ENCODE measurements at regions not wholly inside any gene's neighbourhood (a gene's known extent, or its start where the extent isn't known, plus 50 kb on each side); places are given as distances from the start of the nearest gene placed in this dataset.
"Not testable (repeated sequence)": the region's sequence is repeated elsewhere in the genome, so short reads cannot be mapped to it uniquely, and the experiment has no call there.

GRCh38 chr2:138395565-138396306, 105.8 kb upstream of the SPOPL start:
- Mint-ChIP-seq H3K9me3 (peaks cover 3 to 24% of the 10 kb centered on the region in 2 donors), H3K27ac (no peak overlapping the region), H3K27me3 (peaks cover 0 to 5% of the 10 kb centered on the region in 2 donors), H3K4me1 (ENCODE audit: low read depth in 2 of 2) (no peaks in the 10 kb centered on the region), H3K36me3 (ENCODE audit: insufficient read depth) (no peaks in the 10 kb centered on the region), H3K4me3 (no peak overlapping the region)
- ATAC-seq (replicated peaks), result no peak
- no peak for DNase-seq

- H3K36me3 Mint-ChIP-seq (ENCODE audit: insufficient read depth), result no peaks in the 10 kb centered on the region
- H3K9me3 Mint-ChIP-seq, result peaks cover 1 to 35% of the 10 kb centered on the region in 2 donors
- ATAC-seq (replicated peaks), result no peak
- H3K27ac Mint-ChIP-seq, result no peak overlapping the region
- H3K4me3 Mint-ChIP-seq, result no peak overlapping the region
- no peak for DNase-seq
- H3K4me1 Mint-ChIP-seq (ENCODE audit: low read depth in 2 of 2), result no peaks in the 10 kb centered on the region
- peaks cover 0 to 5% of the 10 kb centered on the region in 2 donors for H3K27me3 Mint-ChIP-seq
Measured at GRCh38 chr2:138396843-138397242, 104.7 kb upstream of the SPOPL start.

GRCh38 chr2:138403431-138403927, 98.1 kb upstream of the SPOPL start:
- no peak overlapping the region for H3K27ac Mint-ChIP-seq
- no peak overlapping the region for H3K4me3 Mint-ChIP-seq

GRCh38 chr2:138414014-138414413, 87.6 kb upstream of the SPOPL start:
- ATAC-seq (replicated peaks), result no peak
- DNase-seq, result no peak
- Mint-ChIP-seq H3K27ac (no peak overlapping the region), H3K4me1 (ENCODE audit: low read depth in 2 of 2) (no peaks in the 10 kb centered on the region), H3K9me3 (peaks cover 2 to 19% of the 10 kb centered on the region in 2 donors), H3K27me3 (no peaks in the 10 kb centered on the region), H3K36me3 (ENCODE audit: insufficient read depth) (no peaks in the 10 kb centered on the region), H3K4me3 (no peak overlapping the region)

More at GRCh38 chr2:138403431-138403927, 98.1 kb upstream of the SPOPL start:
- no peak for ATAC-seq (replicated peaks)
- H3K27me3 Mint-ChIP-seq, result no peaks in the 10 kb centered on the region
- H3K36me3 Mint-ChIP-seq (ENCODE audit: insufficient read depth), result no peaks in the 10 kb centered on the region
- peaks cover 3 to 19% of the 10 kb centered on the region in 2 donors for H3K9me3 Mint-ChIP-seq
- no peak for DNase-seq
- no peaks in the 10 kb centered on the region for H3K4me1 Mint-ChIP-seq (ENCODE audit: low read depth in 2 of 2)

- H3K27ac Mint-ChIP-seq, result no peak overlapping the region
- peaks cover 2 to 19% of the 10 kb centered on the region in 2 donors for H3K9me3 Mint-ChIP-seq
- ATAC-seq (replicated peaks) (no peak), DNase-seq (no peak)
- no peaks in the 10 kb centered on the region for H3K4me1 Mint-ChIP-seq (ENCODE audit: low read depth in 2 of 2)
- no peaks in the 10 kb centered on the region for H3K36me3 Mint-ChIP-seq (ENCODE audit: insufficient read depth)
- H3K4me3 Mint-ChIP-seq, result no peak overlapping the region
- H3K27me3 Mint-ChIP-seq, result no peaks in the 10 kb centered on the region
Measured at GRCh38 chr2:138415985-138416384, 85.6 kb upstream of the SPOPL start.

GRCh38 chr2:138418453-138418852, 83.1 kb upstream of the SPOPL start:
- Mint-ChIP-seq H3K4me3 (no peak overlapping the region), H3K27ac (no peak overlapping the region), H3K36me3 (ENCODE audit: insufficient read depth) (no peaks in the 10 kb centered on the region), H3K9me3 (peaks cover 0 to 11% of the 10 kb centered on the region in 2 donors), H3K27me3 (no peaks in the 10 kb centered on the region), H3K4me1 (ENCODE audit: low read depth in 2 of 2) (no peaks in the 10 kb centered on the region)
- DNase-seq (no peak), ATAC-seq (replicated peaks) (no peak)

GRCh38 chr2:138421315-138421970, 80.1 kb upstream of the SPOPL start:
- H3K9me3 Mint-ChIP-seq, result peaks cover 2 to 4% of the 10 kb centered on the region in 2 donors
- DNase-seq (no peak), ATAC-seq (replicated peaks) (no peak)
- H3K36me3 Mint-ChIP-seq (ENCODE audit: insufficient read depth), result no peaks in the 10 kb centered on the region
- no peaks in the 10 kb centered on the region for H3K27me3 Mint-ChIP-seq
- H3K4me3 Mint-ChIP-seq, result no peak overlapping the region
- no peak overlapping the region for H3K27ac Mint-ChIP-seq
- no peaks in the 10 kb centered on the region for H3K4me1 Mint-ChIP-seq (ENCODE audit: low read depth in 2 of 2)

GRCh38 chr2:138421971-138422335, 79.6 kb upstream of the SPOPL start:
- H3K27ac Mint-ChIP-seq, result no peak overlapping the region
- no peaks in the 10 kb centered on the region for H3K4me1 Mint-ChIP-seq (ENCODE audit: low read depth in 2 of 2)
- ATAC-seq (replicated peaks) (no peak), DNase-seq (no peak)
- H3K27me3 Mint-ChIP-seq, result no peaks in the 10 kb centered on the region
- H3K36me3 Mint-ChIP-seq (ENCODE audit: insufficient read depth), result no peaks in the 10 kb centered on the region
- peaks cover 5 to 9% of the 10 kb centered on the region in 2 donors for H3K9me3 Mint-ChIP-seq
- no peak overlapping the region for H3K4me3 Mint-ChIP-seq

GRCh38 chr2:138423198-138423597, 78.4 kb upstream of the SPOPL start:
- Mint-ChIP-seq H3K4me1 (ENCODE audit: low read depth in 2 of 2) (no peaks in the 10 kb centered on the region), H3K27me3 (no peaks in the 10 kb centered on the region), H3K36me3 (ENCODE audit: insufficient read depth) (no peaks in the 10 kb centered on the region), H3K27ac (no peak overlapping the region), H3K9me3 (peaks cover 5 to 10% of the 10 kb centered on the region in 2 donors), H3K4me3 (no peak overlapping the region)
- ATAC-seq (replicated peaks) (no peak), DNase-seq (no peak)

- Mint-ChIP-seq H3K27ac (no peak overlapping the region), H3K9me3 (peaks cover 5 to 10% of the 10 kb centered on the region in 2 donors)
- ATAC-seq (replicated peaks), result no peak
Measured at GRCh38 chr2:138423745-138424144, 77.8 kb upstream of the SPOPL start.

GRCh38 chr2:138424436-138425140, 77.0 kb upstream of the SPOPL start:
- no peak overlapping the region for H3K27ac Mint-ChIP-seq
- ATAC-seq (replicated peaks) (no peak), DNase-seq (no peak)
- no peaks in the 10 kb centered on the region for H3K36me3 Mint-ChIP-seq (ENCODE audit: insufficient read depth)
- no peak overlapping the region for H3K4me3 Mint-ChIP-seq
- no peaks in the 10 kb centered on the region for H3K27me3 Mint-ChIP-seq
- no peaks in the 10 kb centered on the region for H3K4me1 Mint-ChIP-seq (ENCODE audit: low read depth in 2 of 2)
- peaks cover 5 to 14% of the 10 kb centered on the region in 2 donors for H3K9me3 Mint-ChIP-seq

More at GRCh38 chr2:138423745-138424144, 77.8 kb upstream of the SPOPL start:
- no peak for DNase-seq
- H3K27me3 Mint-ChIP-seq, result no peaks in the 10 kb centered on the region
- H3K4me1 Mint-ChIP-seq (ENCODE audit: low read depth in 2 of 2), result no peaks in the 10 kb centered on the region
- H3K36me3 Mint-ChIP-seq (ENCODE audit: insufficient read depth), result no peaks in the 10 kb centered on the region
- no peak overlapping the region for H3K4me3 Mint-ChIP-seq

- H3K27me3 Mint-ChIP-seq; H3K36me3 Mint-ChIP-seq (ENCODE audit: insufficient read depth); DNase-seq; H3K4me3 Mint-ChIP-seq; ATAC-seq (replicated peaks); H3K27ac Mint-ChIP-seq; H3K4me1 Mint-ChIP-seq (ENCODE audit: low read depth in 2 of 2): not testable (repeated sequence)
- H3K9me3 Mint-ChIP-seq, result peaks cover 5 to 17% of the 10 kb centered on the region in 2 donors
Measured at GRCh38 chr2:138426116-138426515, 75.5 kb upstream of the SPOPL start.

- Mint-ChIP-seq H3K27ac (no peak overlapping the region), H3K9me3 (peaks cover 5 to 17% of the 10 kb centered on the region in 2 donors), H3K27me3 (no peaks in the 10 kb centered on the region), H3K36me3 (ENCODE audit: insufficient read depth) (no peaks in the 10 kb centered on the region), H3K4me3 (no peak overlapping the region), H3K4me1 (ENCODE audit: low read depth in 2 of 2) (no peaks in the 10 kb centered on the region)
- ATAC-seq (replicated peaks), result no peak
- no peak for DNase-seq
Measured at GRCh38 chr2:138428710-138429440, 72.7 kb upstream of the SPOPL start.
